SK-N-SH (cell line): ENCODE measurements at regions not wholly inside any gene's neighbourhood (a gene's known extent, or its start where the extent isn't known, plus 50 kb on each side); places are given as distances from the start of the nearest gene placed in this dataset.

Source experiments
- CTCF ChIA-PET: fragments of 300-600, 350-600 bp; formaldehyde crosslinking; extraction: SDS; loops from one replicate; lab custom pipeline; 2021; lab: Yijun Ruan, JAX
- POLR2A ChIA-PET: fragments of 350-600 bp; sonication (Branson Sonifier 250); formaldehyde crosslinking; extraction: SDS; loops from one replicate; lab custom pipeline; 2020; ENCODE audit warnings: antibody characterized with exemption, inconsistent platforms; lab: Yijun Ruan, JAX
- DNase-seq: peaks from one replicate; pipeline ENCODE4 v3.0.0; 2012
- H2AFZ ChIP-seq: fragments of 200-600 bp; sonication (generic); 2 replicates; pipeline ENCODE4 v1.8.1; 2016; ENCODE audit warnings: antibody characterized with exemption, mild to moderate bottlenecking, low read depth
- H3F3A ChIP-seq: fragments of 200-600 bp; sonication (generic); replicated peaks from 2 replicates; pipeline ENCODE3; 2016; ENCODE audit warnings: antibody characterized with exemption, mild to moderate bottlenecking; ENCODE audit not compliant: insufficient read depth
- H3K27ac ChIP-seq, 2 experiments: fragments of 200-500 bp in 1 of 2; fragments of 200-600 bp in 1 of 2; sonication (Bioruptor generic) in 1 of 2; sonication (generic), shearing (Covaris generic) in 1 of 2; 2 replicates each; pipeline versions ENCODE4 v1.5.1 to v1.6.1; 2014 to 2016; ENCODE audit warnings: low read depth in 2 of 2, inconsistent platforms in 1 of 2, low read length in 1 of 2, mild to moderate bottlenecking in 1 of 2, mixed read lengths in 1 of 2
- H3K27me3 ChIP-seq: fragments of 200-600 bp; sonication (generic), shearing (Covaris generic); 2 replicates; pipeline ENCODE4 v1.6.1; 2016; ENCODE audit warnings: mixed run types; ENCODE audit not compliant: insufficient read depth
- H3K36me3 ChIP-seq, 2 experiments: fragments of 200-500 bp in 1 of 2; fragments of 200-600 bp in 1 of 2; sonication (Bioruptor generic) in 1 of 2; sonication (generic) in 1 of 2; replicated peaks in 1 of 2; 2 replicates each; pipeline versions ENCODE3 to v1.5.1; 2014 to 2016; ENCODE audit warnings: low read length in 1 of 2, mild to moderate bottlenecking in 1 of 2; ENCODE audit not compliant: insufficient read depth in 2 of 2, control insufficient read depth in 1 of 2
- H3K4me1 ChIP-seq, 2 experiments: fragments of 200-500 bp in 1 of 2; fragments of 200-600 bp in 1 of 2; sonication (Bioruptor generic) in 1 of 2; sonication (generic), shearing (Covaris generic) in 1 of 2; 2 replicates each; pipeline versions ENCODE4 v1.5.1 to v1.6.1; 2014 to 2016; ENCODE audit warnings: low read depth in 1 of 2, low read length in 1 of 2, mixed run types in 1 of 2; ENCODE audit not compliant: insufficient read depth in 2 of 2, control insufficient read depth in 1 of 2
- H3K4me2 ChIP-seq: fragments of 200-600 bp; sonication (generic), shearing (Covaris generic); 2 replicates; pipeline ENCODE4 v1.6.1; 2017; ENCODE audit warnings: mixed run types
- H3K4me3 ChIP-seq, 2 experiments: fragments of 200-500 bp in 1 of 2; fragments of 200-600 bp in 1 of 2; sonication (Bioruptor generic) in 1 of 2; sonication (generic), shearing (Covaris generic) in 1 of 2; 2 replicates each; pipeline versions ENCODE4 v1.5.1 to v1.8.1; 2014 to 2016; ENCODE audit warnings: low read depth in 2 of 2, inconsistent platforms in 1 of 2, low read length in 1 of 2, mild to moderate bottlenecking in 1 of 2, mixed read lengths in 1 of 2, moderate library complexity in 1 of 2
- H3K79me2 ChIP-seq: fragments of 200-600 bp; sonication (generic); 2 replicates; pipeline ENCODE4 v1.8.1; 2017; ENCODE audit warnings: mild to moderate bottlenecking; ENCODE audit not compliant: insufficient read depth
- H3K9ac ChIP-seq: fragments of 200-600 bp; sonication (generic); 2 replicates; pipeline ENCODE4 v1.6.1; 2017; ENCODE audit warnings: mixed run types
- H3K9me2 ChIP-seq: fragments of 200-600 bp; sonication (generic); 2 replicates; pipeline ENCODE4 v1.6.1; 2017; ENCODE audit warnings: mixed run types
- H3K9me3 ChIP-seq: fragments of 200-600 bp; sonication (generic); 2 replicates; pipeline ENCODE4 v1.6.1; 2017; ENCODE audit warnings: mixed run types, mild to moderate bottlenecking, moderate library complexity
- H4K20me1 ChIP-seq: fragments of 200-600 bp; sonication (generic); 2 replicates; pipeline ENCODE4 v1.6.1; 2017; ENCODE audit warnings: mild to moderate bottlenecking, mixed run types; ENCODE audit not compliant: insufficient read depth
- CTCF ChIP-seq: fragments of 200-600 bp; sonication (generic); IDR thresholded peaks from 2 replicates; pipeline ENCODE4 v1.6.1; 2017; ENCODE audit warnings: antibody characterized with exemption, mild to moderate bottlenecking, moderate library complexity
- ELF1 ChIP-seq: IDR thresholded peaks from 2 replicates; pipeline ENCODE4 v1.4.0; 2012
- EP300 ChIP-seq, 2 experiments: IDR thresholded peaks; 2 replicates each; pipeline versions ENCODE4 v1.4.0 to v1.6.1; 2012; ENCODE audit warnings: borderline replicate concordance in 1 of 2, low read depth in 1 of 2, low read length in 1 of 2
- EZH2phosphoT487 ChIP-seq: fragments of 200-600 bp; sonication (generic); IDR thresholded peaks from 2 replicates; pipeline ENCODE4 v1.6.1; 2017; ENCODE audit warnings: low read depth, mixed run types, mild to moderate bottlenecking, antibody characterized with exemption, moderate library complexity, borderline replicate concordance
- FOSL2 ChIP-seq: IDR thresholded peaks from 2 replicates; pipeline ENCODE4 v1.4.0; 2012; ENCODE audit warnings: low read depth, mild to moderate bottlenecking, moderate library complexity, borderline replicate concordance
- GATA2 ChIP-seq: sonication (generic); formaldehyde crosslinking; IDR thresholded peaks from 2 replicates; pipeline ENCODE4 v1.5.0; 2020; ENCODE audit warnings: mild to moderate bottlenecking, missing genetic modification reagents
- JUND ChIP-seq: IDR thresholded peaks from 2 replicates; pipeline ENCODE4 v1.4.0; 2012
- MEF2A ChIP-seq: IDR thresholded peaks from 2 replicates; pipeline ENCODE4 v1.4.0; 2012; ENCODE audit warnings: low read depth, borderline replicate concordance
- NRF1 ChIP-seq: IDR thresholded peaks from 2 replicates; pipeline ENCODE4 v1.6.1; 2012; ENCODE audit warnings: low read depth, mild to moderate bottlenecking, low read length
- PBX3 ChIP-seq: IDR thresholded peaks from 2 replicates; pipeline ENCODE4; 2012
- RXRA ChIP-seq: IDR thresholded peaks from 2 replicates; pipeline ENCODE4 v1.4.0; 2012; ENCODE audit warnings: low read depth, mild to moderate bottlenecking, borderline replicate concordance
- SIN3A ChIP-seq: IDR thresholded peaks from 2 replicates; pipeline ENCODE4 v1.6.1; 2012; ENCODE audit warnings: low read depth, mild to moderate bottlenecking, low read length, moderate library complexity, borderline replicate concordance
- SMC3 ChIP-seq: IDR thresholded peaks from 2 replicates; pipeline ENCODE4 v1.6.1; 2012; ENCODE audit warnings: low read depth, low read length, improper control_type of control experiment
- TAF1 ChIP-seq: IDR thresholded peaks from 2 replicates; pipeline ENCODE4 v1.6.1; 2012; ENCODE audit warnings: low read depth, mild to moderate bottlenecking, low read length, moderate library complexity, borderline replicate concordance
- TCF12 ChIP-seq: IDR thresholded peaks from 2 replicates; pipeline ENCODE4 v1.4.0; 2012
- TEAD4 ChIP-seq: IDR thresholded peaks from 2 replicates; pipeline ENCODE4 v1.4.0; 2012; ENCODE audit warnings: mild to moderate bottlenecking, borderline replicate concordance; ENCODE audit not compliant: insufficient read depth
- USF1 ChIP-seq: IDR thresholded peaks from 2 replicates; pipeline ENCODE4 v1.4.0; 2012; ENCODE audit warnings: low read depth, borderline replicate concordance
- YY1 ChIP-seq: IDR thresholded peaks from 2 replicates; pipeline ENCODE4 v1.4.0; 2012; ENCODE audit warnings: low read depth, mild to moderate bottlenecking
- ZBTB33 ChIP-seq: IDR thresholded peaks from 2 replicates; pipeline ENCODE4 v1.4.0; 2012; ENCODE audit warnings: low read depth, borderline replicate concordance
- WGBS: methylation state at CpG from one replicate; pipeline ENCODE4 v1.1.6; 2017; ENCODE audit warnings: low lambda C conversion rate; 5-methylcytosine and 5-hydroxymethylcytosine counted together

GRCh38 chr11:106288057-106288456 lies 210.6 kb downstream of the AASDHPPT start:
- no peak for DNase-seq
- H3K36me3 ChIP-seq = no peaks in the 10 kb centered on the region
- no peaks in the 10 kb centered on the region for H3K9me3 ChIP-seq
- H4K20me1 ChIP-seq = no peaks in the 10 kb centered on the region
- H3K4me1 ChIP-seq = no peaks in the 10 kb centered on the region; a peak in 1 of 4 replicates
- TF ChIP-seq MEF2A (no peak), TEAD4 (no peak), SIN3A (no peak), JUND (no peak), YY1 (no peak)
- TF ChIP-seq, all 33 proteins: peak for 0
- Histone ChIP-seq H2AFZ (no peak overlapping the region), H3K27me3 (no peaks in the 10 kb centered on the region), H3K9ac (no peak overlapping the region), H3K9me2 (no peaks in the 10 kb centered on the region), H3K27ac (no peak overlapping the region), H3K79me2 (no peaks in the 10 kb centered on the region; the same call in 1 of the 2 replicates), H3K4me2 (no peak overlapping the region), H3F3A (no peaks in the 10 kb centered on the region), H3K4me3 (no peak overlapping the region)
- 86% methylated on average over 3 of the region's 3 CpGs for WGBS
- CTCF ChIA-PET = no interaction called here
- POLR2A ChIA-PET = no interaction called here

- CTCF ChIA-PET = no interaction called here
- no peaks in the 10 kb centered on the region for H3F3A ChIP-seq
- H3K9me2 ChIP-seq = no peaks in the 10 kb centered on the region
- H3K4me2 ChIP-seq = no peak overlapping the region
- no peaks in the 10 kb centered on the region for H3K9me3 ChIP-seq
- H3K9ac ChIP-seq = no peak overlapping the region
- no peaks in the 10 kb centered on the region for H4K20me1 ChIP-seq
- no peaks in the 10 kb centered on the region; the same call in 1 of the 2 replicates for H3K79me2 ChIP-seq
- TF ChIP-seq RXRA (no peak), EP300 (IDR thresholded peaks at IDR 0.05; ENCODE audit: borderline replicate concordance in 1 of 2, low read depth in 1 of 2, low read length in 1 of 2) (no peak)
- DNase-seq = no peak
- no peak overlapping the region for H3K4me3 ChIP-seq
- no peak overlapping the region for H2AFZ ChIP-seq
- POLR2A ChIA-PET = no interaction called here
- H3K27me3 ChIP-seq = no peaks in the 10 kb centered on the region
- no peaks in the 10 kb centered on the region for H3K36me3 ChIP-seq
- no peak overlapping the region for H3K27ac ChIP-seq
- no peaks in the 10 kb centered on the region; a peak in 1 of 4 replicates for H3K4me1 ChIP-seq
- WGBS = 53% methylated on average over 1 of the region's 1 CpG
These were observed 211.4 kb downstream of the AASDHPPT start for GRCh38 chr11:106288822-106289387.

GRCh38 chr11:106292526-106292925 lies 215.1 kb downstream of the AASDHPPT start:
- CTCF ChIA-PET = no interaction called here
- TF ChIP-seq ZBTB33 (no peak), TCF12 (no peak), PBX3 (no peak), GATA2 (no peak), FOSL2 (no peak), NRF1 (no peak), CTCF (no peak), USF1 (no peak), TAF1 (no peak), SMC3 (no peak), ELF1 (no peak), EZH2phosphoT487 (no peak)

More at GRCh38 chr11:106292526-106292925, 215.1 kb downstream of the AASDHPPT start:
- no peak overlapping the region for H2AFZ ChIP-seq
- POLR2A ChIA-PET = no interaction called here
- H3K9ac ChIP-seq = no peak overlapping the region
- H3F3A ChIP-seq = no peaks in the 10 kb centered on the region
- no peaks in the 10 kb centered on the region; the same call in 1 of the 2 replicates for H3K79me2 ChIP-seq
- H3K4me3 ChIP-seq = no peak overlapping the region
- DNase-seq = no peak
- no peaks in the 10 kb centered on the region for H3K9me3 ChIP-seq
- no peak overlapping the region for H3K4me2 ChIP-seq
- no peak overlapping the region for H3K27ac ChIP-seq
- no peaks in the 10 kb centered on the region; a peak in 1 of 4 replicates for H3K4me1 ChIP-seq
- no peaks in the 10 kb centered on the region for H4K20me1 ChIP-seq
- 58% methylated on average over 3 of the region's 3 CpGs for WGBS
- no peaks in the 10 kb centered on the region for H3K27me3 ChIP-seq
- no peaks in the 10 kb centered on the region for H3K9me2 ChIP-seq
- H3K36me3 ChIP-seq = no peaks in the 10 kb centered on the region
